IMR-90 (cell line): ENCODE measurements at regions not wholly inside any gene's neighbourhood (a gene's known extent, or its start where the extent isn't known, plus 50 kb on each side); places are given as distances from the start of the nearest gene placed in this dataset.

ENCODE experiments used
- BHLHE40 ChIP-seq: fragments of 150-350 bp; IDR thresholded peaks from 2 replicates; pipeline ENCODE4 v1.6.1; 2016; ENCODE audit warnings: mild to moderate bottlenecking, low read depth, low read length
- CEBPB ChIP-seq: IDR thresholded peaks from 2 replicates; pipeline ENCODE4 v1.6.1; 2012; ENCODE audit warnings: low read depth, low read length, improper control_type of control experiment
- CTCF ChIP-seq: conservative IDR thresholded peaks from 2 replicates; pipeline ENCODE4 v1.5.1; 2012; ENCODE audit warnings: mild to moderate bottlenecking, low read depth, low read length, improper control_type of control experiment
- ELK1 ChIP-seq: fragments of 150-350 bp; IDR thresholded peaks from 2 replicates; pipeline ENCODE4 v1.6.1; 2016; ENCODE audit warnings: low read depth, mild to moderate bottlenecking, low read length, moderate library complexity, borderline replicate concordance
- FOS ChIP-seq: fragments of 150-350 bp; IDR thresholded peaks from 2 replicates; pipeline ENCODE4 v1.6.1; 2016; ENCODE audit warnings: low read depth, low read length
- MAZ ChIP-seq: IDR thresholded peaks from 2 replicates; pipeline ENCODE4 v1.6.1; 2012; ENCODE audit warnings: low read depth, mild to moderate bottlenecking, low read length, improper control_type of control experiment, moderate library complexity, borderline replicate concordance
- MXI1 ChIP-seq: IDR thresholded peaks from 2 replicates; pipeline ENCODE4 v1.6.1; 2012; ENCODE audit warnings: low read depth, mild to moderate bottlenecking, low read length, moderate library complexity, borderline replicate concordance
- NFE2L2 ChIP-seq: fragments of 150-350 bp; IDR thresholded peaks from 2 replicates; pipeline ENCODE4 v1.6.1; 2016; ENCODE audit warnings: low read depth, mild to moderate bottlenecking, low read length
- POLR2A ChIP-seq: IDR thresholded peaks from 2 replicates; pipeline ENCODE4 v1.6.1; 2012; ENCODE audit warnings: mild to moderate bottlenecking, low read depth, low read length
- RAD21 ChIP-seq: IDR thresholded peaks from 2 replicates; pipeline ENCODE4 v1.6.1; 2012; ENCODE audit warnings: low read length, improper control_type of control experiment
- RCOR1 ChIP-seq: IDR thresholded peaks from 2 replicates; pipeline ENCODE4 v1.6.1; 2012; ENCODE audit warnings: mild to moderate bottlenecking, low read length, improper control_type of control experiment; ENCODE audit not compliant: insufficient replicate concordance
- RFX5 ChIP-seq: IDR thresholded peaks from 2 replicates; pipeline ENCODE4 v1.8.0; 2012; ENCODE audit warnings: low read depth, mild to moderate bottlenecking, low read length, moderate library complexity

- TF ChIP-seq CTCF, result no peak
- no peak for TF ChIP-seq POLR2A
- no peak for TF ChIP-seq NFE2L2
- no peak for TF ChIP-seq BHLHE40
- TF ChIP-seq RAD21, result no peak
- TF ChIP-seq ELK1, result no peak
- TF ChIP-seq FOS, result no peak
- no peak for TF ChIP-seq RFX5
- no peak for TF ChIP-seq RCOR1
- TF ChIP-seq CEBPB, result no peak
- no peak for TF ChIP-seq MAZ
- TF ChIP-seq MXI1, result no peak
Measured at GRCh38 chr20:6616421-6616820, 151.1 kb upstream of the BMP2 start.
